ENCODE measurements at regions not wholly inside any gene's neighbourhood (a gene's known extent, or its start where the extent isn't known, plus 50 kb on each side); places are given as distances from the start of the nearest gene placed in this dataset.
"Not testable (repeated sequence)": the region's sequence is repeated elsewhere in the genome, so short reads cannot be mapped to it uniquely, and the experiment has no call there.

DNA sequence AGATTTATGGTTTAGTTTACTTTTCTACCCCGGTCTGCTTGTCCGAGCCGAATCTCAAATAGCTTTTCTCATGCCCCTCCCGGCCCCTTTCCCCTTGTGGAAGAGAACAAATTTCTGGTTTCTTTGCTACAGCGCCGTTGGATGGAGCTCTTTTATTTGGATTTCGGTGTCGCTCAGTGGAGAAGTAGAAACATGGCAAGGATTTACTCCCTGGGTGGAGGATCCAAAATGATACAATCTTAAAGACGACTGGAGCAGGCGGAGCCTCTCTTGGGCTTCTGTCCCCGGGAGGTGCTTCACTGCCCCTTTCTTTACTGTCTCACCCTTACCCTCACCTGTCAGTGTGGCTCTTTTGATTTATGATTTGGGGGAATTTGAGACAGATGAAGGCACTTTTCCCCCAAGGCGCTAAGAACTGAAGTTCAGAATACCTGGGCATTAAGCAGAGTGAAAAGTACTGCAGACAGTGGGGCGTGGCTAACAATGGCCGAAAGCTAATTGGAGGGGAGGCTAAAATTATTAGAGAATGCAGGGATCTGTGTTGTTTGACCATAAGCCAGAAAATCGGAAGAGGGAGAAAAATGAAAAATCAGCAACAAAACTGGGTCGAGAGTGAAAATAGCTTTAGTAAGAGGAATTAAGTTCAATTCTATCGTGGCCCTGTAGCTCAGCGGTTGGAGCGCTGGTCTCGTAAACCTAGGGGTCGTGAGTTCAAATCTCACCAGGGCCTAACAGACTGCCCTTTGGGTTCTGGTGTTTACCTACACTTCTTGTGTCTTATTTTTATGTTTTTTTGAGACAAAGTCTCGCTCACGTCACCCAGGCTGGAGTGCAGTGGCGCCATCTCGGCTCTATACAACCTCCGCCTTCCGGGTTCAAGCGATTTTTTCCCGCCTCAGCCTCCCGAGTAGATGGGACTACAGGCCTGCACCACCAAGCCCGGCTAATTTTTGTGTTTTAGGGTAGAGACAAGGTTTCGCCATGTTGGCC, 145.1 kb upstream of the ZNF184 start:
- no peak for DNase-seq (ENCODE audit: low spot score)

GRCh38 chr6:27617046-27617687, 144.3 kb upstream of the ZNF184 start:
- no peak for DNase-seq (ENCODE audit: low spot score)

DNA sequence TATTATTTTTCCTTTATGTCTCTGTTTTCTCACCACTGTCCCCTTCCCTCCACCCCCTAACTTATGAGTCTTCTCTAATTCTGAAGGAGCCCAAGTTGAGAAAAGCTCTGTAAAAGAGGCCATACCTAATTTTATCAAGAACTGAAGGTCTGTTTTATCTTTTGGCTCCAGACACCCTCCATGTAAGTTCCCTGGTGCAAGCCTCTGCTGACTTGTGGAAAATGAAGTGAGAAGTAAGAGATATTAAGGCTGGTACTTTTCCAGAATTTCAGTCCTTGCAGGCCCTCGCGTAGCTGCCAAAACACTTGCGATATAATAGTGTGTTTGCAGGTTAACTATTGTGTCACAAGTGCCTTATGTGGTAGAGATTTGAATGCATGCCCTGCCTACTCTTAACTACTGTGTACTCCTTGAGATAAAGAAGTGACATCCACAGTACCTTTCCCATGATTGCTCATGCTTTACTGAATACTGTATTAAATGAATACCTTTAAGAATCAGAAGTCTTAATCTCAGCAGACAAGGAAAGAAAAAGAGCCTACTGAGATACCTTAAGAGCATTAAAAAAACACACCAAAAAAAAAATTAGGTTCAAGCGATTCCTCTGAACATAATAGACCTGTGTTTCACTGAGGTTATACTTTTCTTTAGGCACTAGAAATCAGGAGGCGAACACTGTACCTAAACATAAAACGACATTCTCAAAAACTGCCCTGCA, 143.6 kb upstream of the ZNF184 start:
- DNase-seq (ENCODE audit: low spot score) = no peak

DNA sequence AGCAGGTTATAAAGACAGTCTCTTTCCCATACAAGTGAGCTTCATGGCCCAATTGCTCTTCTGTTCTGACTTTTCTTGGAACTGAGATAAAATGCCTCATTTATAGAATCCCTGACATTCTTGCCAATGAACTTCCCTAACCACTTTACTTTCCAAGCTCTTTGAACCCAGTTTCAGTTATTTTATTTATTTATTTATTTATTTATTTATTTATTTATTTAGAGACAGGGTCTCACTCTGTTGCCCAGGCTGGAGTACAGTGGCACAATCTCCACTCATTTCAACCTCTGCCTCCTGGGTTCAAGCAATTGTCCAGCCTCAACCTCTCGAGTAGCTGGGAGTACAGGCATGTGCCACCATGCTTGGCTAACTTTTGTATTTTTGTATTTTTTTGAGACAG, 138.5 kb upstream of the ZNF184 start:
- DNase-seq (ENCODE audit: low spot score) = no peak

DNA sequence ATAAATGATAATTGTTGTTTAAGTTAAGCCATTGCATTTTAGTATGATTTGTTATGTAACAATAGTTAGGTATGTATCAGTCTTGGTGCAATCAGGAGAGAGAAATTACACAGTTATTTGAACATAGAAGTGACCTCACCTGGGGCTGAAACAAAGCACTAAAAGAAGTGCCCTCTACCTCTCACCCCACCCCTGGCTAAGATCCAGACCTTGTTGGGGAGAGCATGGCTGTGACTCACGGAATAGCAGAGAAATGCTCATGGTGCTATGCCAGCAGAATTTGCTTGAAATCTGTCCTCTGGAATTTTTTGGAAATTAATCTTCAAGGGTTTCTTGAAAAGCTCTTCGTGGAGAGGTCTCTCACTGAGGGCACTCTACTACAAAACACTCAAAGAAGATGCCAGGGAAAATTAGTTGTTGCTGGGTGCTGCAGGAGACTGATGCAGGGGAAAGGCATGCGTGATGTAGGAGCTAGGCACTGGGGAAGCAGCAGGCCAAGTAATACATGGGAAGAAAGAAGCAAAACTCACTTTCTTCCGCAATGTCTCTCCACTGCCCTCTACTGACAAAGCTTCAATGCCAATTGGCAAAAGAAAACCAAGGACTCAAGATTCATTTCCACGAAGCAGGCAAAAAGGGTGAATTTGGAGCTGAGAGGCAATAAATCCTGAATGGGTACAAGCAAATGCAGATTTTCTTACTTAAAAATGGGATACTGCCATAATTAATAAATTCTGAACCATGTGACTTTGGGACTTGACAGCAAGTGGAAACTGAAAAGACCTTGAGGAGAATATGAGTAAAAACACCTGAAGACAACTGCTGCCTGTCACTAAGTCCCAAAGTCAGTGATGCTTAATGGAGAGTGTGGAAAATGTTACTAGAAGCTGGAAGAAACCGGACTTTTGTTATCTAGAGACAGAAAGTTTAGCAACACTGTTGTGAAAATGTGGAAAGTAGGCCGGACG, 136.3 kb upstream of the ZNF184 start:
- DNase-seq (ENCODE audit: low spot score) = no peak

DNA sequence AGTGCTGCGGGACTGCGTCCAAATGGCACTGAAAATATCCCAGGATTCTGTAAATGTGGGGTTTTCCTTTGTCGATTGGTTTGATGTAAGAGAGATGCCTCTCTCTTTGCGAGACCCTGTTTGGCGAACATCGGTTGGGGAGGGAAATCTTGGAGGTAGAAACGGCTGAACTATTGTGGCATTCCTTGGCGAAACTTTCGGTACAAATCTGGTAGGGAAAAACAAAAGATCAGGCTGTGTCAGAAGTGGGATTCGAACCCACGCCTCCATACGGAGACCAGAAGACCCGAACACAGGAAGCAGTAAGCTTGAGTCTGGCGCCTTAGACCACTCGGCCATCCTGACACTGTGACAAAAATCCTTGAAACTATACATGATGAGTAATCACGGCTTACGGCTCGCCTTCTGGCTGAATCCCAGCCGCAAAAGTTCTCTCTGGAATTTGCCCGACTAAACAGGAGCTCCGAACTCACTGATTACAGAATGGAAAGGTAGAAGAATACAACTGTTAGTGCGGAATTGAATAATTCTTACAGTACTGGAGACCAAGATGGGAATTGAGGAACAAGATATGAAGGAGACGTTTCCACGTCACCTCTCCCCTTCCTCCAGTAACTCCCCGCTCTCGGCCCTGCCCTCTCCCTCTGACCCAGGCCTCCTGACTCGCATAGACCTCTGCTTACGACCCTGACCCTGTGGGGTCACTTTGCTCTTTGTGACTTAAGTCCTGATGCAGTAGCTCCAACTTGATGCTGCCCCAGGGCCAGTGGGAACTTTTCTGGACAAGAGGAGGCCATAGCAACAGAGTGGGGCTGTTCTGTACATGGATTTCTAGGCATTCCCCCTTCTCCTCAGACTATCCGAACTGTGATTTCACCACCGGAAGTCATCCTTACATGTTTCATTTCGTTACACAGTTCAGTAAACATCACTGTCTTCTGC, 132.8 kb upstream of the ZNF184 start:
- no peak for DNase-seq (ENCODE audit: low spot score)

- no peak for DNase-seq (ENCODE audit: low spot score)
These were observed 132.1 kb upstream of the ZNF184 start for GRCh38 chr6:27604986-27605385.

DNA sequence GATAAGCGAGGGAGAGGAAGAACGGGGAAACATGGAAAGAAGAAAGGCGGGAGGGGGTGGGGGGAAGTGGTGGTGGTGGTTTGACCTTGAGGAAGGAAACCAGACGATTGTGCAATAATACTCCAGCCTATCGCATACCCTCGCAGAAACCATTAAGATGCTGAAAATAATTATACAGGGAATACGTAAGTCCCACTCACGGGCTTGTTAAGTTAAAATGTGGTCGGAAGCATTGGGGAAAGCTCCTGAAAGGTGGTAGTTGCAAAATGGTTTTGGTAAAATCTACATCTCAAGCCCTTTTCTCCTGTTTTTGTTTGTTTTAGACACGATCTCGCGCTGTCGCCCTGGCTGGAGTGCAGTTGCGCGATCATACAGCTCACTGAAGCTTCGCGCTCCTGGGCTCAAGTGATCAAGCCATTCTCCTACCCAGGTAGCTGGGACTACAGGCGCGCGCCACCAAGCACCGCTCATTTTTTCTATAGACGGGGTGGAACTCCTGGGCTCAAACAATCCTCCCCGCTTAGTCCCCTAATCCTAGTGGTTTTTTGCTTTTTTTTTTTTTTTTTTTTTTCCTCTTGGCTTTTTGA, 128.9 kb upstream of the ZNF184 start:
- DNase-seq (ENCODE audit: low spot score) = no peak

DNA sequence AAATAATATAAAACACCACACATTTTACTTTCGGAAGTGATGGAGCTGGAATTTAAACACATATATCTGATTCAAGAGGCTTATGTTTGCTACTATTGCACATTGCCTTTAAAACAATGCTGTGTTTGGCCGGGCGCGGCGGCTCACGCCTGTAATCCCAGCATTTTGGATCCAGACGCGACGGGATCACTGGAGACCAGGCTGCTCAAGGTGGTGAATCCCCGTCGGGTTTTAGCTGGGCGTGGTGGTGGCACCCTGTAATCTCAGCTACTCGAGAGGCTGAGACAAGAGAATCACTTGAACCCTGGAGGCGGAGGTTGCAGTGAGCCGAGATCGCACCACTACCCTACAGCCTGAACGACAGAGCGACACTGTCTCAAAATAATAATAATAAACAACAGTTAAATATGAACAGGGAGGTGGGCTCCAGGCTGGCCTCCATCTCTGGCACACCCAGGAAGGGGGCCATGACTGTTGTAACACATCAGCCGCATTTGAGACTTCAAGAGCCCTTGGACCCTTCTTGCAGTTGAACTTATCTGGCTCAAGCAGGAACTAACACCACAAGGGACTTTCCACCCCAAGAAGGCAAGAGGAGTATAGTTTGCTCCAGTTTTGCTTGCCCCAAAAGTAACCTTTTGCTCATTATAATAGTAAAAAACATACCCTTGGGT, 127.1 kb upstream of the ZNF184 start:
- DNase-seq (ENCODE audit: low spot score) = no peak

GRCh38 chr6:27597031-27597567, 124.2 kb upstream of the ZNF184 start:
- DNase-seq (ENCODE audit: low spot score) = not testable (repeated sequence)

DNA sequence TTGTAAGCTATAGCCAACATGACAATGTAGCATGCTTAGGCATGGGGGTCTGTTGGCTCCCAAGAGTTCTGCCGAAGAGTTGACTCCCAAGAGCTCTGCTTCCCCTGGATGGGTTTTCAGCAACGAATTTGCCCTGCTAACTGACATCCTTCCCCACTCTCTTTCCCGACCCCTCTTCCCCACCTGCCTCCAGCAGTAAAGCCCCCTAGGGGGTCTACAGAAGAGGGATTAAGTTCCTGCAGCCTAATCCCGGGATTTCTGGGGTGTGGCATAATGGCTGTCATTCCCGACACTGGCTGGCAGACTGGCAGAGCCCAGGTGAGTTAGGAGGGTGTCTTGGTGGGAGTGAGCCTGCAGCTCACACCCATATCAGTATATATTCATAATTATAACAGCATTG, 121.0 kb upstream of the ZNF184 start:
- DNase-seq (ENCODE audit: low spot score) = no peak

- DNase-seq (ENCODE audit: low spot score) = no peak
These were observed 120.4 kb upstream of the ZNF184 start for GRCh38 chr6:27593200-27593818.

DNA sequence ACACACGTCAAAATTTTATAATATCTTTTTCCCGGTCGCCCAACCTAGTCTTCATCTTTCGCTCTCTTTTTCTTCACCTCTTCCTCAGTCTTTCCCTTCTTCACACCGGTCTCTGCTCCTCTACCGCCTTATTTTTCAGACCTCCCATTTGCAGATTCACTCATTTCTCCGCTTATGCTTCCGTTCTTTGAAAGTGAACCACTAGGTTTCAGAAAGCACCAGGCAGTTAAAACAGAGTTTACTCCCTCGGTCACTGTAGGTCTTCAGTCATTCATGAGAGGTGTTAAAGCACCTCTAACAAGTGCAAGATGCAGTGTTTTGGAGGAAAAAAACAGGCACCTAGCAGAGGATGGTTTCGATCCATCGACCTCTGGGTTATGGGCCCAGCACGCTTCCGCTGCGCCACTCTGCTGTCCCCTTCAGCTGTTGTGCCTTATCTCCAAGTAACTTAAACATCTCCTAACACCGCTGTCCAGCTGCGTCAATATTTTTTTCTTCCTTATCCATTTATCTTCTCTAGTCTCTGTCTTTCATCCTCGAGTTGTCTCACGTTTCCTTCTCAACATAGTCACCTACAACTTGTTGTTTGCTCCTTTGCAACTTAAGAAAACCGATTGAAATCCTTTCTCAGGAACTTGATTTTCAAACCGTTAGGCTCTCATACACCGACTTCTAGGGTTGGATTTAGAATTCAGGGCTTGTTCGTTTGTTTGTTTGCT, 119.7 kb upstream of the ZNF184 start:
- no peak for DNase-seq (ENCODE audit: low spot score)

DNA sequence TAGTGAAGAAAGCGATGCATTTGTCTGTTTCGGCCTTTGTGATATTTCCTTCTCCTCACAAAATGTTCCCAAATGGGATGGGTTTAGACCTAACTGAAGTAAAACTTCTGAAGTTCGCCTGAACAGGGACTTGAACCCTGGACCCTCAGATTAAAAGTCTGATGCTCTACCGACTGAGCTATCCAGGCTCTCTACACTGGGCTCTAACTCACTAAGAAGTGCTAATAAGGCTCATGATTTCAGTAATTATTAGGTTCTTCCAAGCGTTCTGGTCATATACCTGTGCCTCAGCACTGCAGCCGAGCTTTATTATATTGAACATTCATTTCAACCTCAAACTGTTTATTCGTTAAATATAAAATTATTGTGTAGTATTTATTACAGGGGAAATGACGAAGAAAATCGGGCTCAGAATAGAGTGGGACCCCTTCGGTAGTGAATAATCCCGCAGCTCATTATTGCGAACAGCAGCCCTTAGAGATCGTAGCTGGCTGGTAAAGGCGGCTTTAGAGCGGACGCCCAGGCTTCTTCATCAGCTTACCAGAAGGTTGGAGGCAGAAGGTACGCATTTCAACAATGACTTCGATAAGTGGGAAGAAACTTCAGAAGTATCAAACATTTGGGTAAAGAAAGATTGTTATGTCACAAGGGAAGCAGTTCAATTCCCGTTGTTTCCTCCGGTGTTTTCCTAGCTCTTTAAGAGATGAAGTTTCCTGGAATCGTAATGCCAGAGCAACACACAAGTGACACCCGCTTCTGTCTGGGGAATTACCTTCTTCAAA, 119.0 kb upstream of the ZNF184 start:
- DNase-seq (ENCODE audit: low spot score) = no peak

GRCh38 chr6:27585316-27585715, 112.4 kb upstream of the ZNF184 start:
- not testable (repeated sequence) for DNase-seq (ENCODE audit: low spot score)

DNA sequence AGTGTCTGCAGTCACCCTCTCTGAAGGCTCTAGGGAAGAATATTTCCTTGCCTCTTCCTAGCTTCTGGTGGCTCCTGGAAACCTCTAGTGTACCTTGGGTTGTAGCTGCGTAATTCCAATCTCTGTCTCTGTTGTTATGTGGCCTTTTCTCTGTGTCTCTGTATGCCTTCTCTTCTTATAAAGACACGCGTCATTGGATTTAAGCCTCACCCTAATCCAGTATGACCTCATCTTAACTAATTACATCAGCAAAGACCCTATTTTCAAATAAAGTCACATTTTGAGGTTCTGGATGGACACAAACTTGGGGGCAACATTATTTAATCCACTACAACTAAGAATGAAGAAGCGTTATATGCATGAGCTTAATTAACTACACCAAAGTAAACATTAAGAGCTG, 111.4 kb upstream of the ZNF184 start:
- no peak for DNase-seq (ENCODE audit: low spot score)
